ENCODE measurements at regions not wholly inside any gene's neighbourhood (a gene's known extent, or its start where the extent isn't known, plus 50 kb on each side); places are given as distances from the start of the nearest gene placed in this dataset.

DNA sequence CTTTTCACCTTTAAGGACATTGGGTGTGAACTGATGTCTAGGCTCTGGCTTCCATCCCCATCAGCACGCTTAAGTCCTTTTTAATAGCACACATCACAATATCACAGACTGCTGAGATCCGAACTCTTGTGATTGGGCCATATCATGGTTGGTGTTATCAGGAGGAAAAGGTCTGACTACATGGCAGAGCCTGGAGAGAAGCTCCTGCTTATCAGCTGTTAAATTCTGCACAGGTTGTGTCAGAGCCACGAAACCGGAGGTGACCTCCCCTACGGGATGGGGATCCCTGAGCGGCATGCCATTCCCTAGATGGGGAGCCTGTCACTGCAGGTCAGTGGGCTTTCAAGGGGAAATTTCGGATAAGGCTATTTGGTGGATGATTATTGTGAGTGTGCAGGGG is 182.4 kb downstream of the INHBA start:
- no peak for DNase-seq

GRCh38 chr7:41517771-41518170 is 185.1 kb downstream of the INHBA start:
- no peak for DNase-seq

- DNase-seq = peak; percentile 29
Measured at GRCh38 chr7:41508755-41509154, 194.1 kb downstream of the INHBA start.

DNA sequence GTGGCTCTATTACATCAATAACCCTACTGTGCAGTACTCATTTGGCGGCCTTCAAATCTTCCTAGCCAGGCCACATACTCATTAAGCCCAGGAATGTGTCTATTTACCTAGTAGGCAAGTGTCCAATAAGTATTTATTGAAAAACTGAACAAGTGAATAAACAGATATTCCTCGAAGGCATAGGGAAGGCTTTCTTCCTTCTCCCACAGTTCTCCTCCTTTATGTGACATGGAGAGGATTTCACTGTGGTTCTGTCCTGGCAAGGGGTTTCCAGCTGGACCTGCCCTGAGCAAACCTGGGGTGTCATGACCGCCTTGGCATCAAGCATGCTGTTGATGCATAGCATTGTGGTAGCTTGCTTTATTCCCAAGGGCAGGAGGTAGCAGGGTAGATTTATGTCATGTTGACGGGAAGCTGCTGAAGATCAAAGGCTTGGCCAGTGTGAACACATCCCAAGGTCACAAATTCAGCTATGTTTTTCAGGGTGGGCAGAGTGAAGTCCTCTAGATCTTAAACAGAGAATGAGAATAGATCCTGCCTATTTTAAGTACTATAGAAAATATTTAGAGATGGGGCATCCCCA is 195.1 kb downstream of the INHBA start:
- no peak for DNase-seq

DNA sequence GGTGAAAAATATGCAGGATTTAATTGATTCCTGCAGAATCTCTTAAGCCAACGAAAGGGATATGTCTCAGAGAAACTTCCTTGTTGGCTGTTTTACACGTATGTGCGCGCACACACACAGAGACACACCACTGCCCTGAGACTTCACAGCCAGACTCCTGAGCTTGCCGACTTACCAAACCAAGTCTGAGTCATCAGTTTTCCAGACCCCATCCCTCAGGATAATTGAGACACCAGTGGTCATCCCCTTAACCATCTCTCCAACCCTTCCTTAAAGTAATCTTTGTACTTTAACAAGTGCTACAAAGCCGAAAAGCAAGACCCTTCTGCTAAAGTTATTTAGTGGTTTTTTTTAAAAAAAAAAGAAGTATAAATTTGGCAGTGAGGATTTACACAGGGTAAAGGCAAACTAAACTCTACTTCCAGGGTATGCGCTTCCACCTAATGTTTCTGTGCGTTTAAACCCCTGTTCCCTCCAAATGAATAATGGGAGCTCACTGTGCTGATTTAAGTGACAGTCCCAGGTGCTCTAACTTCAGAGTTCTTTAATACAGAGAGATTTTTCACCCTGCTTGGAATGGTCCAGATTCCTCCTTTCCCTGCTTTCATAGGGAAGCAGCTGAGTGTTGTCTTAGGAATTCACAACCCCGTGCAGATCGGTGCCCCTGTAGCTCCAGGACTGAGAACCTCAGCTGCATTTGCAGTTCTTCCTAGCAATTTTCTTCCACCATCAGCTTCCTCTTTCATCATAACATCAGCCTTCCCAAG is 198.5 kb downstream of the INHBA start:
- no peak for DNase-seq

GRCh38 chr7:41503438-41503837 is 199.5 kb downstream of the INHBA start:
- DNase-seq = peak; percentile 60

DNA sequence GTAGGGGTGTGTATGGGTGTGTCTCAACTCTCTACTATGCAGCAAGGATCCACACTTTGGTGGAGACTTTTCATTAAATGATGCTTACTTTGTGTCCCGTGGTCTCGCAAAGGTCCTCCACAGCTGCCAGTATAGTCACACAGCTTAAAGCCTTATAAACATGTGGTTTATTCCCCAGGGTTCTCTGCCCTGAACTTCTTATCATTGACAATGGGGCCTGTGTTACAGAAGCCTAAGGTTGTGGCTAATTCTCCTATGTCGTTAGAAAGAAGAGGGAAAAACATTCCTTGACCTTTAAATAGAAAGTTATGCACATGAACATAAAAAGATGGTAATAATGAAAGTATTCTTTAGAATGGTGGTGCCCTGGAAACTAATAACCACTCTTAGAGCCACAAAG is 201.4 kb downstream of the INHBA start:
- DNase-seq = no peak

GRCh38 chr7:41501006-41501405 is 201.9 kb downstream of the INHBA start:
- DNase-seq = no peak

GRCh38 chr7:41492603-41493002 is 210.3 kb downstream of the INHBA start:
- DNase-seq = no peak

DNA sequence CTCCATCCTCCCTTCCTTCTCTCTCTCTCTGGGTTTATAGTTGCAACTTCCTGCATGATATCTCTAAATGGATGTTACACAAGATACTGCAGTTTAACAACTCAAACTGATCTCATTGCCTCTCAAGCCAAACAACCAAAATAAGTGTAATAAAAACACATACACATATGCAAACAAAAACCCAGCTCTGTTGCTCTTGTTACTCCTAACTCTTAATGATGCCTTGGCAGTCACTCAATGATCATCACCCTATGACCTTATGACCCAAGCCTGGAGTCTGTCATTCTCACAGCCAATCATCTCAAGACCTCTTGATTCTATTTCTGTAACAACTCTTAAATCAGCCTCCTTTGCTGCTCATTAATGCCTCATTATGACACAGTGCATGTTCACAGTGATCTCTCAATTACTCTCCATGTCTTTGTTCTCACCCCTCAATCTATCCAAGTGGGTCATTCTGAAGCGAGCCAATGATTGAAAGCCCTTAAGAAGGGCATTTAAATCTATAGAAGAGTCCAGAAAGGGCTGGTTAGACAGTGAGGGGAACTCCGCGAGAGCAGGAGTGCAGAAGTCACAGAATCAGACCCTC is 210.9 kb downstream of the INHBA start:
- DNase-seq = no peak

- no peak for DNase-seq
Measured at GRCh38 chr7:41491308-41491707, 211.6 kb downstream of the INHBA start.

GRCh38 chr7:41489885-41490284 is 213.0 kb downstream of the INHBA start:
- DNase-seq = no peak

GRCh38 chr7:41487229-41487940 is 215.5 kb downstream of the INHBA start:
- no peak for DNase-seq

GRCh38 chr7:41481353-41481752 is 221.5 kb downstream of the INHBA start:
- DNase-seq = peak; percentile 47

- DNase-seq = no peak
Measured at GRCh38 chr7:41478187-41478586, 224.7 kb downstream of the INHBA start.

- no peak for DNase-seq
Measured at GRCh38 chr7:41476460-41476803, 226.5 kb downstream of the INHBA start.

GRCh38 chr7:41475801-41476459 is 227.0 kb downstream of the INHBA start:
- DNase-seq = no peak

GRCh38 chr7:41472427-41473125 is 230.3 kb downstream of the INHBA start:
- DNase-seq = peak; percentile 46

- no peak for DNase-seq
Measured at GRCh38 chr7:41470081-41470480, 232.8 kb downstream of the INHBA start.

- no peak for DNase-seq
Measured at GRCh38 chr7:41467596-41467995, 235.3 kb downstream of the INHBA start.

GRCh38 chr7:41466760-41467384 is 236.0 kb downstream of the INHBA start:
- DNase-seq = no peak

DNA sequence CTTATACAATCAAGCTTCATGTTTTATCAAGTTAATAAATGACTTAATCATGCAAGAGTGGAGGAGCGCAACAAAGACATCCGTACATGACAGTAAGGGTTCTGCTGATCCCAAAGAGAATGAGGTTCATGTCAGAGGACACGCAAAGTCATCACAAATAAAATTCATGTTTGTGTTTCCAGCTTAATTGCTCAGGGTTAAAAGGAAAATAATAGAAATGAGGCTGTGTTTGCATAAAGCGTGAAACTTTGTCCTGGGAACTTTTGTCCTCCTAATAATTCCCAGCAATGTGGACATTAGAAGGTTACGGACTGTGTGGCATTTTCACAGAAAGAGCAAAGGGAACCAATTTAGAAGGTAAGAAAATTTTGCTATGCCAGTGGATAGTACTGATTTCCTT is 237.3 kb downstream of the INHBA start:
- no peak for DNase-seq

Measured in HCEC 1CT (cell line).